ENCODE measurements at regions not wholly inside any gene's neighbourhood (a gene's known extent, or its start where the extent isn't known, plus 50 kb on each side); places are given as distances from the start of the nearest gene placed in this dataset.

GRCh38 chr2:191488135-191488534, 189.8 kb upstream of the NABP1 start:
- Mint-ChIP-seq H3K27me3 (peaks cover 7% of the 10 kb centered on the region), H3K36me3 (ENCODE audit: low read depth) (no peaks in the 10 kb centered on the region), H3K27ac (no peak overlapping the region), H3K9me3 (no peaks in the 10 kb centered on the region), H3K4me1 (ENCODE audit: low read depth) (no peaks in the 10 kb centered on the region), H3K4me3 (no peak overlapping the region)
- DNase-seq (no peak), ATAC-seq (ENCODE audit: poor library complexity) (no peak)
- Histone ChIP-seq H3K9me3 (ENCODE audit: control insufficient read depth in 1 of 2, insufficient read depth in 1 of 2, low read length in 2 of 2) (peaks cover 0 to 6% of the 10 kb centered on the region in 2 experiments), H3K27me3 (ENCODE audit: control insufficient read depth in 1 of 2, insufficient read depth in 2 of 2, low read length in 2 of 2) (no peaks in the 10 kb centered on the region), H3K27ac (ENCODE audit: low read depth in 1 of 2, low read length in 2 of 2) (no peak overlapping the region), H3K4me1 (ENCODE audit: insufficient read depth, low read length) (no peaks in the 10 kb centered on the region), H3K36me3 (ENCODE audit: insufficient read depth, low read length) (no peaks in the 10 kb centered on the region), H3K4me3 (ENCODE audit: low read length) (no peak overlapping the region)
- TF ChIP-seq CTCF (IDR thresholded peaks at IDR 0.05), result no peak
- ChIA-PET CTCF (interaction anchor here (1.2 kb wide), 1 partner anchor 9 kb away, joined by 3 read pairs; no protein-coding TSS in a partner anchor), POLR2A (no interaction called here)
- intact Hi-C loops (cut with DNase I, micrococcal nuclease), result no loop called here

- ChIA-PET POLR2A (no interaction called here), CTCF (interaction anchor here (1.0 kb wide), 1 partner anchor 8 kb away, joined by 3 read pairs; no protein-coding TSS in a partner anchor)
- Histone ChIP-seq H3K4me3 (ENCODE audit: low read length) (no peak overlapping the region), H3K4me1 (ENCODE audit: insufficient read depth, low read length) (no peaks in the 10 kb centered on the region), H3K9me3 (ENCODE audit: control insufficient read depth in 1 of 2, insufficient read depth in 1 of 2, low read length in 2 of 2) (no peaks in the 10 kb centered on the region), H3K27me3 (ENCODE audit: control insufficient read depth in 1 of 2, insufficient read depth in 2 of 2, low read length in 2 of 2) (no peaks in the 10 kb centered on the region), H3K27ac (ENCODE audit: low read depth in 1 of 2, low read length in 2 of 2) (no peak overlapping the region), H3K36me3 (ENCODE audit: insufficient read depth, low read length) (no peaks in the 10 kb centered on the region)
- intact Hi-C loops (cut with DNase I, micrococcal nuclease), result no loop called here
- no peak for TF ChIP-seq CTCF (IDR thresholded peaks at IDR 0.05)
- Mint-ChIP-seq H3K36me3 (ENCODE audit: low read depth) (no peaks in the 10 kb centered on the region), H3K4me1 (ENCODE audit: low read depth) (no peaks in the 10 kb centered on the region), H3K9me3 (no peaks in the 10 kb centered on the region), H3K27ac (no peak overlapping the region), H3K27me3 (peaks cover 7% of the 10 kb centered on the region), H3K4me3 (no peak overlapping the region)
- no peak for DNase-seq
- ATAC-seq (ENCODE audit: poor library complexity), result no peak
Measured at GRCh38 chr2:191489177-191489576, 188.8 kb upstream of the NABP1 start.

- DNase-seq (no peak), ATAC-seq (ENCODE audit: poor library complexity) (no peak)
- Mint-ChIP-seq H3K27me3 (no peaks in the 10 kb centered on the region), H3K4me3 (no peak overlapping the region), H3K36me3 (ENCODE audit: low read depth) (no peaks in the 10 kb centered on the region), H3K27ac (no peak overlapping the region), H3K9me3 (no peaks in the 10 kb centered on the region), H3K4me1 (ENCODE audit: low read depth) (no peaks in the 10 kb centered on the region)
- Histone ChIP-seq H3K4me3 (ENCODE audit: low read length) (no peak overlapping the region), H3K9me3 (ENCODE audit: control insufficient read depth in 1 of 2, insufficient read depth in 1 of 2, low read length in 2 of 2) (no peaks in the 10 kb centered on the region), H3K36me3 (ENCODE audit: insufficient read depth, low read length) (no peaks in the 10 kb centered on the region), H3K27me3 (ENCODE audit: control insufficient read depth in 1 of 2, insufficient read depth in 2 of 2, low read length in 2 of 2) (peaks cover 0 to 2% of the 10 kb centered on the region in 2 experiments), H3K27ac (ENCODE audit: low read depth in 1 of 2, low read length in 2 of 2) (no peak overlapping the region), H3K4me1 (ENCODE audit: insufficient read depth, low read length) (no peaks in the 10 kb centered on the region)
- no peak for TF ChIP-seq CTCF (IDR thresholded peaks at IDR 0.05)
- ChIA-PET POLR2A (no interaction called here), CTCF (interaction anchor here (0.7 kb wide), 1 partner anchor 9 kb away, joined by 3 read pairs; no protein-coding TSS in a partner anchor)
- intact Hi-C loops (cut with DNase I, micrococcal nuclease), result no loop called here
Measured at GRCh38 chr2:191496838-191497237, 181.1 kb upstream of the NABP1 start.

All from CD4-positive, alpha-beta T cell (primary cell).